Astrocyte (in vitro differentiated cells and primary cell): ENCODE measurements at regions not wholly inside any gene's neighbourhood (a gene's known extent, or its start where the extent isn't known, plus 50 kb on each side); places are given as distances from the start of the nearest gene placed in this dataset.

Experiments
- DNase-seq: peaks from one replicate; pipeline ENCODE4 v3.0.0-alpha.2; 2010; ENCODE audit warnings: low read depth
- FAIRE-seq: peaks from 2 replicates; lab custom pipeline; 2011; peaks lifted over from hg19 to GRCh38; lab: Jason Lieb, UNC
- H2AFZ ChIP-seq: 2 replicates; pipeline ENCODE4 v1.6.0; 2012; ENCODE audit warnings: low read depth, low read length, inconsistent platforms
- H3K27ac ChIP-seq: 2 replicates; pipeline ENCODE4 v1.5.1; 2011; ENCODE audit warnings: low read depth, low read length, inconsistent platforms
- H3K27me3 ChIP-seq: 2 replicates; pipeline ENCODE4 v1.6.0; 2011; ENCODE audit warnings: low read length, inconsistent platforms; ENCODE audit not compliant: insufficient read depth
- H3K36me3 ChIP-seq: 2 replicates; pipeline ENCODE4 v1.5.1; 2011; ENCODE audit warnings: low read length, inconsistent platforms; ENCODE audit not compliant: insufficient read depth
- H3K4me1 ChIP-seq: 2 replicates; pipeline ENCODE4 v1.5.1; 2011; ENCODE audit warnings: low read length, inconsistent platforms; ENCODE audit not compliant: insufficient read depth
- H3K4me2 ChIP-seq: 2 replicates; pipeline ENCODE4 v1.6.0; 2012; ENCODE audit warnings: low read length, inconsistent platforms
- H3K4me3 ChIP-seq: 2 replicates; pipeline ENCODE4 v1.5.1; 2011; ENCODE audit warnings: low read depth, mild to moderate bottlenecking, low read length, inconsistent platforms; ENCODE audit not compliant: insufficient read depth
- H3K79me2 ChIP-seq: 2 replicates; pipeline ENCODE4 v1.6.0; 2012; ENCODE audit warnings: mild to moderate bottlenecking, low read length, inconsistent platforms; ENCODE audit not compliant: insufficient read depth
- H3K9ac ChIP-seq: 2 replicates; pipeline ENCODE4 v1.6.0; 2012; ENCODE audit warnings: mild to moderate bottlenecking, low read length, inconsistent platforms
- H3K9me3 ChIP-seq: 2 replicates; pipeline ENCODE4 v1.5.1; 2012; ENCODE audit warnings: low read depth, mild to moderate bottlenecking, low read length, inconsistent platforms; ENCODE audit not compliant: insufficient read depth
- H4K20me1 ChIP-seq: 2 replicates; pipeline ENCODE4 v1.6.0; 2012; ENCODE audit warnings: low read length, inconsistent platforms; ENCODE audit not compliant: insufficient read depth
- H3K27ac Mint-ChIP-seq: one replicate; pipeline ENCODE4 v1.8.0; 2021; ENCODE audit warnings: mild to moderate bottlenecking, mixed read lengths; ENCODE audit not compliant: unreplicated experiment
- H3K27me3 Mint-ChIP-seq: one replicate; pipeline ENCODE4 v1.8.0; 2021; ENCODE audit warnings: low read depth, mixed read lengths; ENCODE audit not compliant: unreplicated experiment
- H3K36me3 Mint-ChIP-seq: one replicate; pipeline ENCODE4 v1.8.0; 2021; ENCODE audit warnings: low read depth, mixed read lengths; ENCODE audit not compliant: unreplicated experiment
- H3K4me1 Mint-ChIP-seq: one replicate; pipeline ENCODE4 v1.8.0; 2021; ENCODE audit warnings: low read depth, mixed read lengths; ENCODE audit not compliant: unreplicated experiment
- H3K4me3 Mint-ChIP-seq: one replicate; pipeline ENCODE4 v1.8.0; 2021; ENCODE audit warnings: mild to moderate bottlenecking, moderate library complexity, mixed read lengths; ENCODE audit not compliant: unreplicated experiment
- H3K9me3 Mint-ChIP-seq: one replicate; pipeline ENCODE4 v1.8.0; 2021; ENCODE audit warnings: mild to moderate bottlenecking, mixed read lengths; ENCODE audit not compliant: unreplicated experiment
- EZH2 ChIP-seq: IDR thresholded peaks from 2 replicates; pipeline ENCODE4 v1.6.1; 2012; ENCODE audit warnings: mild to moderate bottlenecking, low read length, inconsistent platforms; ENCODE audit not compliant: insufficient read depth
- TF ChIP-seq, protein P1 (sequence below): IDR thresholded peaks from 2 replicates; pipeline ENCODE4 v1.5.1; 2011; ENCODE audit warnings: low read depth, mild to moderate bottlenecking, inconsistent platforms, low read length, moderate library complexity; ENCODE audit not compliant: insufficient read depth

DNA sequence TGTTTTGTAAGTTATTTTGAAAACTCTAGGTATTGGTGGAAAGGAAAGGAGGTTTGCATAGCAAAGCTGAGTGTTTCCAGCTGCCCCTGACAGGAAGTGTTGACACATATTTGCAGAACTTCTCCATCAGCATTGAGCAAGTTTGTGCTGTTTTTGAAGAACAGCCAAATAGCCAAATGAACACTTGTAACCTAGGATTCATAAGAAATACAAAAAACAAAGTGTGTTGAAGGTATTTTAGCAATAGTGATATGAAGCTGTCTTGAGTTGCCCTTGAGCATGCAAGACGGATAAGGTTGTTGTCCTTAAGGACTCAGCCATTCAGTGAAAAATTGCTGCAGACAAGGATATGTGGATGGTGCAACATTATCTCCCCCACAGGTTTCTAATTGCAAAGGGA lies 68.3 kb upstream of the PGM2 start:
- Mint-ChIP-seq H3K36me3 (no peaks in the 10 kb centered on the region), H3K4me1 (peaks cover 6% of the 10 kb centered on the region), H3K9me3 (no peaks in the 10 kb centered on the region), H3K4me3 (no peak overlapping the region), H3K27me3 (peaks cover 3% of the 10 kb centered on the region), H3K27ac (no peak overlapping the region)
- FAIRE-seq (no peak), DNase-seq (peak; percentile 48)
- H3K4me2 ChIP-seq = no peak overlapping the region
- H3K4me3 ChIP-seq = no peak overlapping the region
- TF ChIP-seq, protein P1, sequence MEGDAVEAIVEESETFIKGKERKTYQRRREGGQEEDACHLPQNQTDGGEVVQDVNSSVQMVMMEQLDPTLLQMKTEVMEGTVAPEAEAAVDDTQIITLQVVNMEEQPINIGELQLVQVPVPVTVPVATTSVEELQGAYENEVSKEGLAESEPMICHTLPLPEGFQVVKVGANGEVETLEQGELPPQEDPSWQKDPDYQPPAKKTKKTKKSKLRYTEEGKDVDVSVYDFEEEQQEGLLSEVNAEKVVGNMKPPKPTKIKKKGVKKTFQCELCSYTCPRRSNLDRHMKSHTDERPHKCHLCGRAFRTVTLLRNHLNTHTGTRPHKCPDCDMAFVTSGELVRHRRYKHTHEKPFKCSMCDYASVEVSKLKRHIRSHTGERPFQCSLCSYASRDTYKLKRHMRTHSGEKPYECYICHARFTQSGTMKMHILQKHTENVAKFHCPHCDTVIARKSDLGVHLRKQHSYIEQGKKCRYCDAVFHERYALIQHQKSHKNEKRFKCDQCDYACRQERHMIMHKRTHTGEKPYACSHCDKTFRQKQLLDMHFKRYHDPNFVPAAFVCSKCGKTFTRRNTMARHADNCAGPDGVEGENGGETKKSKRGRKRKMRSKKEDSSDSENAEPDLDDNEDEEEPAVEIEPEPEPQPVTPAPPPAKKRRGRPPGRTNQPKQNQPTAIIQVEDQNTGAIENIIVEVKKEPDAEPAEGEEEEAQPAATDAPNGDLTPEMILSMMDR = no peak
- no peak for TF ChIP-seq EZH2
- H3K9ac ChIP-seq = no peak overlapping the region
- H2AFZ ChIP-seq = no peak overlapping the region
- no peaks in the 10 kb centered on the region for H3K79me2 ChIP-seq
- no peaks in the 10 kb centered on the region for H3K9me3 ChIP-seq
- no peak overlapping the region for H3K27ac ChIP-seq
- H3K36me3 ChIP-seq = no peaks in the 10 kb centered on the region
- H4K20me1 ChIP-seq = no peaks in the 10 kb centered on the region
- H3K27me3 ChIP-seq = no peaks in the 10 kb centered on the region
- no peaks in the 10 kb centered on the region for H3K4me1 ChIP-seq

GRCh38 chr4:37757761-37758160 lies 68.7 kb upstream of the PGM2 start:
- H3K4me1 ChIP-seq = no peaks in the 10 kb centered on the region
- H3K9me3 ChIP-seq = no peaks in the 10 kb centered on the region
- DNase-seq (no peak), FAIRE-seq (no peak)
- no peaks in the 10 kb centered on the region for H3K27me3 ChIP-seq
- no peaks in the 10 kb centered on the region for H4K20me1 ChIP-seq
- no peak overlapping the region for H3K4me2 ChIP-seq
- no peak overlapping the region for H3K9ac ChIP-seq
- no peak overlapping the region for H2AFZ ChIP-seq
- H3K4me3 ChIP-seq = no peak overlapping the region
- H3K27me3 Mint-ChIP-seq = peaks cover 3% of the 10 kb centered on the region
- no peaks in the 10 kb centered on the region for H3K9me3 Mint-ChIP-seq
- H3K4me1 Mint-ChIP-seq = peaks cover 6% of the 10 kb centered on the region
- H3K79me2 ChIP-seq = no peaks in the 10 kb centered on the region
- H3K27ac ChIP-seq = no peak overlapping the region
- TF ChIP-seq EZH2 = no peak
- TF ChIP-seq, protein P1 = no peak
- no peaks in the 10 kb centered on the region for H3K36me3 ChIP-seq
- no peaks in the 10 kb centered on the region for H3K36me3 Mint-ChIP-seq
- no peak overlapping the region for H3K4me3 Mint-ChIP-seq
- H3K27ac Mint-ChIP-seq = no peak overlapping the region

- H3K4me1 ChIP-seq = no peaks in the 10 kb centered on the region
- no peak overlapping the region for H2AFZ ChIP-seq
- Mint-ChIP-seq H3K27ac (no peak overlapping the region), H3K27me3 (peaks cover 3% of the 10 kb centered on the region), H3K4me1 (peaks cover 6% of the 10 kb centered on the region), H3K4me3 (no peak overlapping the region), H3K36me3 (no peaks in the 10 kb centered on the region), H3K9me3 (no peaks in the 10 kb centered on the region)
- H3K79me2 ChIP-seq = no peaks in the 10 kb centered on the region
- H3K27ac ChIP-seq = no peak overlapping the region
- H3K9me3 ChIP-seq = no peaks in the 10 kb centered on the region
- DNase-seq (no peak), FAIRE-seq (no peak)
- TF ChIP-seq, protein P1 = no peak
- no peak for TF ChIP-seq EZH2
- H4K20me1 ChIP-seq = no peaks in the 10 kb centered on the region
- no peak overlapping the region for H3K9ac ChIP-seq
- H3K27me3 ChIP-seq = peaks cover under 1% of the 10 kb centered on the region
- no peaks in the 10 kb centered on the region for H3K36me3 ChIP-seq
- no peak overlapping the region for H3K4me2 ChIP-seq
- H3K4me3 ChIP-seq = no peak overlapping the region
Measured at GRCh38 chr4:37757121-37757520, 69.4 kb upstream of the PGM2 start.
